ENCODE measurements at regions not wholly inside any gene's neighbourhood (a gene's known extent, or its start where the extent isn't known, plus 50 kb on each side); places are given as distances from the start of the nearest gene placed in this dataset.
"Not testable (repeated sequence)": the region's sequence is repeated elsewhere in the genome, so short reads cannot be mapped to it uniquely, and the experiment has no call there.

DNA sequence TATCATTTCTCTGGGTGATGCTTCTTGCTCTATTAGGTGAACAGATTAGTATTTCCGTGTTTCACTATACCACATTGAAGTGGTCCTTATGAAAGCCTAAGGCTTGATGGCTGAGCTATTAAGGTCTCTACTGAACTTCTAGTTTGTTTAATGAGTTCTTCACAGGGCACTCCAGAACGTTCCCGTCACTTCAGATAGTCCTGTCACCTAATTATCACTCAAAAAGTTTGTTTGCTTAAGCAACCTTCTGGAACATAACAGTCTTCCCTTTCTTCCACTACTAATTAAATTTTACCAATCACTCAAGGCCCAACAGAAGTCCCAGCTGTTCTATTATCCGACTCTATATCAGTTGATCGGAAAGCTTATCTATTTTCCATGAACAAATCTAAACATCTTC, 104.6 kb upstream of the ZC3H11B start:
- DNase-seq = no peak

DNA sequence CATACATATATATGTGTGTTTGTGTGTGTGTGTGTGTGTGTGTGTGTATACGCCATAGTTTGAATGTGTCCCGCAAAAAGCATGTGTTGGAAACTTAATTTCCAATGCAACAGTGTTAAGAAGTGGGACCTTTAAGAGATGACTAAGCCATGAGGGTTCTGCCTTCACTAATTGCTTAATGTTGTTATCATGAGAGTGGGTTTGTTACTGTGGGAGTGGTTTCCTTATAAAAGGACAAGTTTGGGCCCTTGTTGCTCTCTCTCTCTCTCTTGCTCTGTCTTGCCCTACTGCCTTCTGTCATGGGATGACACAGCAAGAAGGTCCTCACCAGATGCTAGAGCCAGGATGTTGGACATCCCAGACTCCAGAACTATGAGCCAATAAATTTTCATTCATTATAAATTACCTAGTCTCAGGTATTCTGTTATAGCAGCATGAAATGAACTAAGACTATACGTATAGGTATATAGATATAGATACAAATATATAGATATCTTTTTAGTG, 103.8 kb upstream of the ZC3H11B start:
- no peak for DNase-seq

DNA sequence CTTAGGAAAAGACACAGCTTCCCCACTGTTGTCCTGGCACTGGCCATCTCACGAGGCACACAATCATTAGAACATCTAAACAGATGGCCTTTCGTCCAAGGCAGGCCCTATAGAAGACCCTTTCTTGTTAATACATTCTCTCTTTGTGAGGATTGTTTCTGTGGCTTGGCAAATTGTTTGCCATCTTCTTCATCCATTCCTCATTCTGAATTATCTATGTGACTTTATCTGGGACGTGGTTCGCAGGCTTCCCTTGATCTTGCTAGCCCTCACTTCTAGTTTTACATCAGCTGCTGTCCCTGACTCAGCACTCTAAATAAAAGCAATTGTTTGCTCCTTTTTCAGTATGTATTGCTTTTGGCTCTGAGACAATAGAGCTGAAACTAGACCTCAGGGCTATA, 101.1 kb upstream of the ZC3H11B start:
- no peak for DNase-seq

DNA sequence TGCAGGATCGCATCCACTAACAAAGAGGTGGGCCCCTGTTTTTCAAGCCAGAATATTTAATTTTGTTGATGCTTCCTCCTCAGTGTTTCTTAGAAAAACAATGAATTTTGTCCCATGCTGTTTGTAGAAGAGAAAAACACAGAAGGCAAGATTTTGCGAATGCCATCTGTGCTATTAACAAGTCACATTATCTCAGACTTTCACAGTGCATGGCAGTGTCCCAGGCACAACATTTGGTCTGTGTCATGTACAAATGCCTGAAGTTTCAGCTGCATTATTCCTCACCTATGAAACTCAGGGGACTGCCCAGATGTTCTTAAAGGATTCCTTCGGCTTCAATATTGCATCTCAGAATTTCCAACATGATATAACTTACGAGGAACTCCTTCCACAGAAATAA, 99.6 kb upstream of the ZC3H11B start:
- no peak for DNase-seq

DNA sequence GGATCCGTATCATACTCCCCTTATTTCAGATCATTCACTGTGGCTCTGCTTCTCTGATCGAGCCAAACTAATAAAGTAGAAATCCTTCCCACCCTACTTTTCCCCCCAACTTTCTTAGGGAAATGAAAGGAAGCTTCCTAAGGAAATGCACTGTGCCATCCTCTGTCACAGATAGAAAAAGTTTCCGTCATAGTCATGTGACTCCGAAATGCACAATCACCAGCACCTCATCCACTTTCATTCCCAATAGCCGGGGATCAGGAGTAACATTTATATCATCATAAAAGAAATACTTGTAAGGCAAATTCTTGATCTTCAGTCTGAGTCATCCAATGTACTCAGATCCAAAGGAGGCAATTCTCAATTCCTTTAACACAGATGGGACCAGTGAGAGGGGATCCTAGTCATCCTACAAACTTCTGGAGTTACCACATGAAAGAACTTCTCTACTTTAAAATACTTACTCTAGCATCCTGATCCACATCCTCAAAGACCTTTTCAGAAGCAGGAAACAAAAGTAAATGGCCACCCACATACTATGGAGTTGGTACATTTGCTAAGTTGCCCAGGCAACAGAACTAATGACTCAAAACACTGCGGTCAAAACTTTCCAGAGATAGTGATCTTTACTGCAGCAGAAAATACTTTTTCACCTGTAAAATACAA, 97.8 kb upstream of the ZC3H11B start:
- no peak for DNase-seq

DNA sequence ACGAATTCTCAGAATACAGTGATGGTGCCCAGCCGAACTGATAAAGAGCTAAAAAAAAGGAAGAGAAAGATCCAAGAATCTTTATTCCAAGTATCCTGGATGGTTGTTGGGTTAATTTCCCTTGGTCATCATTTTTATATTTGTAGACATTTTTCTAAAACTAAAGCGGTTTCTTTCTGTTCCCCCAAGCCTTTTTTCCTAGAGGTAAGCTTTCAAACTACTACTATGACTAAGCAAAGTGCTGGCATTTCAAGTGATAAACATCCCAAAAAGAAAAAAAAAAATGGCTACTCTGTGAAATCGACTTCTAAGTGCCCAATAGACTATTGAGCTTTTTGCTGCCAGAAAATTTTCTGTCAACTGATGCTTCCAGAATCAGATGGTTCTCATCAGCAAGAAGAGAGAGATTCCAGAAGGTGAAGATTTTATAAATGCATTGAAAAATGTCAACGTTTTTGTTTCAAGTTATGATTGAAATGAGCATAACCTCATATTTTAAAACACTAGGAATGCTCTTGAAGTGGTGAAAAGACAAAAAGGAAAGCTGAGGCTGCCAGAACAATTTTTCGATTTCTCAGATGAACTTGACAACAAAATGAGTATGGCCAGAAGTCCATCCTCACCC, 96.1 kb upstream of the ZC3H11B start:
- no peak for DNase-seq

DNA sequence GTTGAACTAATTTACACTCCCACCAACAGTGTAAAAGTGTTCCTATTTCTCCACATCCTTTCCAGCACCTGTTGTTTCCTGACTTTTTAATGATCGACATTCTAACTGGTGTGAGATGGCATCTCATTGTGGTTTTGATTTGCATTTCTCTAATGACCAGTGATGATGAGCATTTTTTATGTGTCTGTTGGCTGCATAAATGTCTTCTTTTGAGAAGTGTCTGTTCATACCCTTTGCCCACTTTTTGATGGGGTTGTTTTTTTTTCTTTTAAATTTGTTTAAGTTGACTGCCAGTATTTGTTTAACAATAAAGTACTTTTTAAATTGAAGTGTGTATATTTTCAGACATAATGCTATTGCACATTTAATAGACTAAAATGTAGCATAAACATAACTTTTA, 95.0 kb upstream of the ZC3H11B start:
- not testable (repeated sequence) for DNase-seq

DNA sequence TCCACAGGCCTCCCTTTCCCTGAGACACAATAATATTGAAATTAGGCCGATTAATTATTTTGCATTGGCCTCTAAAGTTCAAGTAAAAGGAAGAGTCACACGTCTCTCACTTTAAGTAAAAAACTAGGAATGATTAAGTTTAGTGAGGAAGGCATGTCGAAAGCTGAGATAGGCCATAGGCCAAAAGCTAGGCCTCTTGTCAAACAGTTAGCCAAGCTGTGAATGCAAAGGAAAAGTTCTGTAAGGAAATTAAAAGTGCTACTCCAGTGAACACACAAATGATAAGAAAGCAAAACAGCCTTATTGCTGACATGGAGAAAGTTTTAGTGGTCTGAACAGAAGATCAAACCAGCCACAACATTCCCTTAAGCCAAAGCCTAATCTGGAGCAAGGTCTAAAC, 91.4 kb upstream of the ZC3H11B start:
- not testable (repeated sequence) for DNase-seq

DNA sequence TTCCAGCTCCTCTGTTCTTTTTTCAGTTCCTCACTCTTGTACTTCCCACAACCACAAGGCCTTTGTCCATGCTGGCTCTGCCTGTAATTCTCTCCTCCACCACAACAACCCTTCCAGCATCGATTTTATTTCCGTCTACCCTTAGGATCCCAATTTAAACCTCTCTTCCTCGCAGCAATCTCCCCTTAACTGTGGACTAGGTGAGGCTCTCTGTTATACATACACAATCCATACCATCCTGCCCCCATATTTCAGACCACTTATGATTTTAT, 90.4 kb upstream of the ZC3H11B start:
- DNase-seq = no peak

DNA sequence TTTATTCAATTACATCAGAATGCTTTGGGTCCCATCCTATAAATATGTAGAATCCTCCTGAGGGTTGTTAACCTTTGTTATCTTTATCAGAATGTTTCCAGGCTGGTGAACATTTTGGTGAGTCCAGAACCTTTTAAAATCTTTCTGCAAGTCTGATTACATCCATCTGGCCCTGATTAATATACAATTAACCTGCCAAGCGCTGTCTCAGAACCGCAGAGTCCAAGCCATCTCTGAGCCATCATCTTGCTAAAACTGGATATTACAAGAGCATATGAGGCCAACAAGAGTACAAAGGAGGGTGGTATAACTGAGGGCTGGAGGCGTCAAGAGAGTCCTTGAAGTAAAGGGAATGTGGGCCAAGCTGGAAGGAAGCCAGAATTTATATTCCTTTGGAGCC, 88.6 kb upstream of the ZC3H11B start:
- no peak for DNase-seq

DNA sequence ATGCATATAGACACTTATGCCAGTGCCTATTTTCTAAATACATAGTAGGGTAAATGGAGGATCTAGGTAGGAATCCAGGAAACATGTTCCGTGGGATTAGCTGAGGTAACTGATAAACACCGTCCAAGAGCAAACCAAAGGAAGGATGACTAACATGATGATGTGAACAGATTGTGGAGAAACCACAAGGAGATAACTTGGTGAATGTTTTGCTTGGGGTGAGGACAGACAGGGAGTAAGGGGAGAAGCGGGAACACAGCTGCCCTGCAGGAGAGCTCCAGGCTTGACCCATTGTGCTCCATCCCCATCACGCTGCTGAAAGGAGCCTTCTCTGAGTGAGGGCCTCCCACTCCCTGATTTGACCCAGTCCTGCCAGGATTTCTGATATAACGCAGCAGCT, 87.0 kb upstream of the ZC3H11B start:
- DNase-seq = no peak

DNA sequence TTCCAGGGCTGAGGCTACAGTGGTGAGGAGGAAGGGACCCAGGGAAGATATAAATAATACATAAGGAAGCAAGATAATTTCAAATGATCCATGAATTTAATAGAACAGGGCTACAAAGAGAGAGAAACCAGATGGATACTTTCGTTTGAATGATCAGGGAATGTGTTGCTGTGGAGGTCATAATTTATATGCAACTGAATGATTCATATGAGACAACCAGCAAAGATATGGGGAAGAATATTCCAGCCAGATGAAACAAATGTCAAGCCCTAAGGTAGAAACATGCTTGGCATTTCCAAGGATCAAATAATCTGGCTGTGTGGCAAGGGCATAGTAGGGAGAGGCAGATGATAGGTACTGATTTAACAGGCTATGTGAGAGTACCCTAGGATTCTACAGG, 84.8 kb upstream of the ZC3H11B start:
- no peak for DNase-seq

DNA sequence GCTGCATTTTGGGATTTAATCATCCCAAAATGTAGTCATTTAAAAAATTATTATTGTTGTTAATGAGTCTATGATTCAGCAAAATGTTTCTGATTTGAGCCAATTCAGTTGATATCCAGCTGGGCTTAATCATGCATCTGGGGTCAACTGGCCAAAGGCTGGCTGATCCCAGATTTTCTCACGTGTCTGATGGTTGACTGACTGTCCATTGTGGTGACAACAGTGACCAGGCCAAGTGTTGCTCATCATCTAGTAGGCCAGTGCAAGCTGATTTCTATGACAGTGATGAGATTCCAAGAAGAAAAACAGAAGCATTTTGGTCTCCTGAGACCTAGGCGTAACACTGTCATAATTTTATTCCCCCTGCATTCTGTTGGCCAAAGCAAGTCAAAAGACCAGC, 80.1 kb upstream of the ZC3H11B start:
- no peak for DNase-seq

DNA sequence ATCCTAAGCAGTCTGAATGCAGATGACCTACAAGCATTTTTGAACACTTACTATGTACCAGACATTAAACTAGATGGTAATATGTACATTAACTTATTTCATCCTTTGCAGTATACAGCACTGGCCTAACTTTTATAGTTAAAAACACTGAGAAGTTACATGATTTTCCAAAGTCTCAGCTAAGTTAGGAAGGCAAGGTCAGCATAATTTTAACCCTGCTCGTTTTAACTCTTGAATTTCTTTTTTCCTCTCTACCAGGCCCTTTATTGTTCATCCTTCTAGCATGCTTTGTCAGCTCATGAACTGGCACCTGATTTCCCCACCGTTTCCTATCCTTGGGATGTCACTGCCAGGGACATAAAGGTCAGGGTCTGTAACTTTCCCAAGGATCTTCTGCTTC, 76.9 kb upstream of the ZC3H11B start:
- DNase-seq = no peak

DNA sequence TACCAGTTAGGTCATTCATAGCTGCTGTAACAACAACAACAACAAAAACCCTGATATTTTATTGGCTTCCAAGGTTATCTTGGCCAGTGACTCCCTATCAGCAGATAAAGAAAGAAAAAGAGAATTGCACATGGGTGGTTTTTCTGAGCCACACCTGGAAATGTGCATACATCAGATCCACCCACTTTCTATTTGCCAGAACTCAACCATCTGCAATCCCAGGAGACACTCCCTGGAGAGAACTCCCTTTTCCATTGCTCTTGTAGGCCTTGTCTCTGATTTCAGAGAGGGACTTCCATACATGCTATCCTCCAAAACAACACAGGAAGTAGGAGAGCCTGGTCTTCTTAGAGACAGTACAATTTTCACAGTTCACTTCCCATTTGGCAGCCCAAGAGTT, 74.9 kb upstream of the ZC3H11B start:
- DNase-seq = no peak

DNA sequence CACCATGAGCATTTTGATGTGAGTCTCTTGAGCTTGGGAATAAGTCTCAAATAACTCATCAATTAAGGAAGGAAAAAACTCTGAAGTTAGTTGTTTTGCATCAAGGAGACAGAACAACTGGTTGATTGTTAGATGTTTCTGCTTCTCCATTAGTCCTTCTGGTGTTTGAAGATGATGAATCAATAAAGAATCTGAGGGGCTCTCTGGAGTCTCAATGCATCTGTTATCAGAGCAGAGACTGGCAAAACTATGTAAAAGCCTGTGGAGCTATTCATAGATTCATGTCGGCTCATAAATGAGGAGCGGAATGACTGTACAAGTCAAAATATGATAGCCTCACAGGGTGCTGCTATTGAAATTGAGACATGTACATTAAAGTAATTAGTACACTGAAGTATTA, 73.3 kb upstream of the ZC3H11B start:
- DNase-seq = no peak

DNA sequence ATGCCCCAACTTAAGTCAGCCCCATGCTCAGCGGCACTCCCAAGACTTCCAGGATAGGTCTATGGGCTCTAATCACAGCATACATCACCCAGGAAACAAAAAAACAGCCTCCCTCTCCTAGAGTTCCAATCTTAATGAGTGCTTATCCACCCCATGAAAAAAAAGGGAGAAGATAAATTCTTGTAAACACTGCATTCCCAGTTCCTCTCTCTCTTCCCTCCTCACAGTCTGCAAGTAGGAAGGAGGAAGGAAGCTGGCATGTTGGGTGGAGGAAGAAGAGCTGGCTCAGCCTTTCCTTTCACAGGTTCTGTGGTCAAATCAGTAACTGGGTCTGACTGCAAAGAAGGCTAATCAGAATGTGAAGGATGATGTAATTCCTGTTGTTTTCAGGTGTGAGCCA, 69.9 kb upstream of the ZC3H11B start:
- peak in 1 of 3 donors; percentile 2 for DNase-seq

DNA sequence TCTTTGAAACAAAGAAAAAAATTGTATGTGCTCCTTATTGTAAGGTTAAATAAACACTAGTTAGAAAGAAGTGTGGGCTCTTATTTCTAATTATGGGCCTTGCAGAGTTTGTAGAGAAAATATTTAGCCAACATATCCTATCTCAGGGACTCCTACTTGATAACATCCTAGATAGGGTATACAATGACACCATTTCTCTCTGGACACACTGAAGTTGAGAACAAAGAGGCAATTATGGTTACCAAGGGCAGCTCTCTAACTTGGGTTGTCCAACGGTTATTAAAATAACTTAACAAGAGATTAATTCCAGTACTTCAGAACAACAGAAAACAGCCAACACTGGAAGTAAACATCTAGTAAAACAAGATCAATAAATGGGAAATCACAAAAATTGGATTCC, 69.0 kb upstream of the ZC3H11B start:
- DNase-seq = no peak

DNA sequence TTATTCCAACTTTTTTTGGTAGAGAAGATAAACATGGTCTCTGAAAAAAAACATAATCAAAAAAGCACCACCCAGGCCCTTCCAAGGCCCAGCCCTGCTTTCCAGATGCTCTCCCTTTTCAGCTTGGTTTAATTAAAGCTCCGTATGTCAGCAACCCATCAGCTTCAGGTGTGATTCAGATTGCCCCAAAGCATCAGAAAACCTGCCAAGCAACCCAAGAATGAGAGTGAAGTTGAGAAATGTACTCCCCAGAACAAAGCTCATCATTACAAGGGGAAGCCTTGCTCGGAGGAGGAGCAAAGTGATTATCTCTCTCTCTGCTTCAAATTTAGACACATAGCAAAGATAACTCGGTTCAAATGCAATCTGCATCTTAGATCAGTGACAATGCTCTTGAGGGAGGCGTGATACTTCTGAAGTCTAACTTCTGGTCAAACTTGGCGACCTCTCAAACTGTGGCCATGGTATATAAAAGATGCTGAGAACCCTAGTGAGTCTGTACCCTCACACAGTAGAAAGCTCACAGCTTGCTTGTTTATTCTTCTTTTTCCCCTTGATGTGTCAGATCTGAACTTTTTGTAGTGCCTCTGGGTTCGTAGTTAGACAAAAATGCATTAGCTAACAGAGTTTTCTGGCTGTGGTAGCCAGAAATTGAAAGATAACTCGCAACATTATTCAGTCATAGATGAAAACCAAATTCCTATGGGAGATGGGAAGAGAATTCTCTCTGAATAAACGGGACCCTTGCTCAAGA, 63.3 kb upstream of the ZC3H11B start:
- DNase-seq = no peak

DNA sequence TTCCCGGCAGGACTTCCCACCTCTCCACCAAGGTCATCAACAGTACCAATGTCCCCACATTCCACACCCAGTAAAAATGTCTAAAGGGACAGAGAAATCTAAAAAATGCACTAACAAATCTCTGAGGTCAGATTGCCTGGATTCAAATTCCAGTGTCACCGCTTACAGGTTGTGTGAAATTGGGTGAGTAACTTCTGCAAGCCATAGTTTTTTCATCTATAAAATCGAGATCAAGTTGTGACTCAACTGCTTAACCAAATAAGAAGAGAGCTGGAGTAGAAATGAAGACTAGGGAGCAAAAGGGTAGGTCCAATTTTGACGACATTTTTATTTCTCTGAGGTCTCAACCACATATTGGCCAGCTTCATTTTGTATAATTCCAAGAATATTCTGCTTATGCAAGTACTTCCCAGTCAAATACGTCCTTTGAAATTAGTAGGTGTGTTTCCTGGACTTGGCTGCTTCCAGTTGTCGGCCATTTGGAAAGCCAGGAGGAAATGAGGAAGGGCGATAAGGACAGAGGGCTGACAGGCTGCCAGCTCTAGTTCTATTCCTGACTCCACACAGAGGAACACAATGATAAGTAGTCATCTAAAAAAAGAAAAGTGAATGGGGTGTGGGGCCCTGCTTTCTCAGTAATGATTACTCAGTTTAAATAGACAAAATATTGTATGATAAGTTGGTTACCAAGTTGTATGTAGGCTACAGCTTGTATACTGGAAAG, 57.7 kb upstream of the ZC3H11B start:
- no peak for DNase-seq

DNA sequence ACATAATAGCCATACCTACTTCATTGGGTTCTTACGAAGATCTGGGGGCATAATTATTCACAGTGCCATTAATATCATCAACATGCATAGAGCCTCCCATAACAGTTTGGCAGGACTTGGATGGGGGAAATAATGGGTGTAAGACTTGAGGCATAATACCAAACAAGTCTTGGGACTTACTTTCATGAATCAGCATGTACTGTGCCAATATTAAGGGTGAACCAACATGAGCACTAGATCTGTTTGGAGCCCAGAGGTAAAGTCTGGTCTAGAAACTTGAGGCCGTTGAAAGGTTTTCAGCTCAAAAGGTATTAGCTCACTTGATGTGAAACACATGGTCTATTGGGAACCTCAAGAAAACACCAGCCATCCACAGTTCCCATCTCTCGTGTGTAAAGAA, 56.7 kb upstream of the ZC3H11B start:
- no peak for DNase-seq

DNA sequence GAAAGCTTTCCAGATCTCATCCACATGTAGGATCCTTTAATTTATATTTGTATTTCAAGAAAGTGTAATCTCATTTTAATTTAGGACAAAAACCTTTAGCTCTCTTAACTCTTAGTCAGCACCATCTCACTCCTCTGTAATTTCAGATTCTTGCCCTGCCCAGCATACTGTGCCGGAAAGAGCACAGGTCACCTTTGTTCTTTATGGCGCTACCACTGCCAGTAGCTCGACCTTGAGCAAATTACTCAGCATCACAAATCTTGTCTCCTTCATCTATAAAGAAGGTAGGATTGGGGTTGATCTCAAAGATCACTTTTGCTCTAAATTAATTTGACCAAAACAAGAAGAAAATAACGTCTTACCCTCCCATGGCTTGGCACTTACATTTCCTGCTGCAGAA, 56.1 kb upstream of the ZC3H11B start:
- no peak for DNase-seq

DNA sequence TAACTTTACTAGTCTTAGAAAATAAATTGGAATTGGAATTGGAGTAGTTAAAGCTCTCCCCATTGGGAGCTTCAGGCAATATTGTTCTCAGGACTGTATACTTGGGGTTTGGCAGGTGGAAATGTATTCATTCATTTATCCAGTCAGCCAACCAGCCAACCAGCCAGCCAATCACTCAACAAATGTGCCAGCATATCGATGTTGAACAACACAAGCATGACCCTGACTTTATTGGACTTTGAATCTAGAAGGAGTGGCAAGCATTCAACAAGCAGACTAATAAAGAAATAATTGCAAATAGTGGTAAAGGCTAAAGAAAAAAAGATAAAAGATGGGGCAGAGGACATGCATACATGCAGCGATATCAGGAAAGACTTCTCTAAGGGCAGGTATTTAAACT, 55.5 kb upstream of the ZC3H11B start:
- no peak for DNase-seq

DNA sequence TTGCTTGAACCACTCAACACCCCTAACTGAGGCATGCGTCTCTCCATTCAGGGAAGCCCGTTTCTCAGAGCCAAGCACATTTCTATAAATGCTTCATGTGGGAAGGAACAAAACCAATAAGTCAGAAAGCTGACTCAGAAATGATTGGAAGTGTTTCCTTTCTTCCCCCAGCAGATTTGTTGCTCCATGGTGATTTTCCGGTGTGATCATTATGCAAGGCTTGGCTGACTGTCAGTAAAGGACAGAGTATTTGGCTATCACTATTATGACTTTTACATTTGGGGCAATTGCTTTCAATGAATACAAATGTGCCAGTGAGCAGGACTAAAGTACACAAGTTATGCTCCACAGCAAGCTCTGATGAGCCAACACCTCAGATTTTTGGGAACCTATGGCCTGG, 53.3 kb upstream of the ZC3H11B start:
- no peak for DNase-seq

Data from suppressor macrophage treated with lipopolysaccharide for 1 hour (primary cell).